Activated B cell treated with CpG ODN at 0.5 μM for 24 hours (primary cell): ENCODE measurements at regions not wholly inside any gene's neighbourhood (a gene's known extent, or its start where the extent isn't known, plus 50 kb on each side); places are given as distances from the start of the nearest gene placed in this dataset.
"Not testable (repeated sequence)": the region's sequence is repeated elsewhere in the genome, so short reads cannot be mapped to it uniquely, and the experiment has no call there.

Source experiments
- ATAC-seq: fragments of 200-7000 bp; cut with Tn5 transposase; one replicate; pipeline ENCODE4 v1.10.0; 2021; ENCODE audit warnings: low read depth, mild to moderate bottlenecking, moderate library complexity
- CTCF ChIA-PET: fragments of 350-600 bp; sonication (Branson Sonifier 250); formaldehyde crosslinking; loops from one replicate; lab custom pipeline; 2021; ENCODE audit warnings: antibody characterized with exemption; lab: Charles Lee
- POLR2A ChIA-PET: fragments of 350-600 bp; sonication (Branson Sonifier 250); formaldehyde crosslinking; loops from one replicate; lab custom pipeline; 2021; ENCODE audit warnings: antibody characterized with exemption; lab: Charles Lee
- DNase-seq: peaks from one replicate; pipeline ENCODE4 v3.0.0; 2022
- H3K27ac Mint-ChIP-seq: one replicate; pipeline ENCODE4 v1.8.0; 2020; ENCODE audit warnings: mixed read lengths
- H3K27me3 Mint-ChIP-seq: one replicate; pipeline ENCODE4 v1.8.0; 2021; ENCODE audit warnings: mixed read lengths
- H3K36me3 Mint-ChIP-seq: one replicate; pipeline ENCODE4 v1.8.0; 2021; ENCODE audit warnings: low read depth, mixed read lengths
- H3K4me1 Mint-ChIP-seq: one replicate; pipeline ENCODE4 v1.8.0; 2021; ENCODE audit warnings: mixed read lengths
- H3K4me3 Mint-ChIP-seq: one replicate; pipeline ENCODE4 v1.8.0; 2020; ENCODE audit warnings: mild to moderate bottlenecking, mixed read lengths
- H3K9me3 Mint-ChIP-seq: one replicate; pipeline ENCODE4 v1.8.0; 2020; ENCODE audit warnings: mixed read lengths
- intact Hi-C: fragments of 100-400 bp; cut with micrococcal nuclease; formaldehyde crosslinking; loops from one replicate; pipeline ENCODE4 v1.15.1; 2024
- TF ChIP-seq, protein P1 (sequence below): fragments of 200-600 bp; IDR thresholded peaks from one replicate; pipeline ENCODE4 v1.8.0; 2022; ENCODE audit warnings: antibody characterized with exemption, mild to moderate bottlenecking

DNA sequence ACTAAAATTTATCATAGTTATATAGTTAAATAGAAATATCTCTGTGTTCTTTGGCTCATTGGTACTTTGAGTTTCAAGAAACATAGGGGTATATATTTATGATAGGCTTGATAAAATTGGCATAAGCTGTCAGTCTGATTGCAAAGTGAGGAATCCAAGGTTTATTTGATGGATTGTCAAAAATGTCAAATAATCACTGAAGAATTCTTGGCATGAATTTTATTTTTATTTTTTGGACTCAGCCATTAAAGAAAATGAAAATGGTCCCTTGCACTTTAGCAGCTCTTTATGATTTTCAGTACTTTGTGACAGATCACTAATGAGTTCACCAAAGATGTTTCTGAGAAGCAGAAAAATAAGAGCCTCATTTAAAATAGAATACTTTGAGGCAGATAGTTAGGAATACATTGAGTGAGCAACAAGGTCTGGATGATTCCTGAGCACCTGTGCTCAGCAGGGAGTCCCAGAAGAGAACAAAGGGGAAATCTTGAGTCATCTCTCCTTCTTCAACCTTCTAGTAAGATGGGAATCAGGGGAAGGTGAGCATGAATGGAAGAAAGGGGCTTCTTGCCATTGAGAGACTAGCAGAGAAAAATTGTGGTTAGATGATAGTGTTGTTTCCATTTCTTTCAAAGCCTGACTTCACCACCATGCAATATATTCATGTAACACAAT lies 85.3 kb upstream of the VEPH1 start:
- DNase-seq = no peak
- TF ChIP-seq, protein P1, sequence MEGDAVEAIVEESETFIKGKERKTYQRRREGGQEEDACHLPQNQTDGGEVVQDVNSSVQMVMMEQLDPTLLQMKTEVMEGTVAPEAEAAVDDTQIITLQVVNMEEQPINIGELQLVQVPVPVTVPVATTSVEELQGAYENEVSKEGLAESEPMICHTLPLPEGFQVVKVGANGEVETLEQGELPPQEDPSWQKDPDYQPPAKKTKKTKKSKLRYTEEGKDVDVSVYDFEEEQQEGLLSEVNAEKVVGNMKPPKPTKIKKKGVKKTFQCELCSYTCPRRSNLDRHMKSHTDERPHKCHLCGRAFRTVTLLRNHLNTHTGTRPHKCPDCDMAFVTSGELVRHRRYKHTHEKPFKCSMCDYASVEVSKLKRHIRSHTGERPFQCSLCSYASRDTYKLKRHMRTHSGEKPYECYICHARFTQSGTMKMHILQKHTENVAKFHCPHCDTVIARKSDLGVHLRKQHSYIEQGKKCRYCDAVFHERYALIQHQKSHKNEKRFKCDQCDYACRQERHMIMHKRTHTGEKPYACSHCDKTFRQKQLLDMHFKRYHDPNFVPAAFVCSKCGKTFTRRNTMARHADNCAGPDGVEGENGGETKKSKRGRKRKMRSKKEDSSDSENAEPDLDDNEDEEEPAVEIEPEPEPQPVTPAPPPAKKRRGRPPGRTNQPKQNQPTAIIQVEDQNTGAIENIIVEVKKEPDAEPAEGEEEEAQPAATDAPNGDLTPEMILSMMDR = no peak
- H3K9me3 Mint-ChIP-seq = no peaks in the 10 kb centered on the region
- H3K4me1 Mint-ChIP-seq = no peaks in the 10 kb centered on the region
- no peaks in the 10 kb centered on the region for H3K36me3 Mint-ChIP-seq
- intact Hi-C loops = no loop called here
- H3K4me3 Mint-ChIP-seq = no peak overlapping the region
- H3K27ac Mint-ChIP-seq = no peak overlapping the region
- ChIA-PET CTCF (no interaction called here), POLR2A (no interaction called here)
- peaks cover 2% of the 10 kb centered on the region for H3K27me3 Mint-ChIP-seq
- ATAC-seq = no peak

- H3K27ac Mint-ChIP-seq = no peak overlapping the region
- CTCF ChIA-PET = no interaction called here
- no peaks in the 10 kb centered on the region for H3K36me3 Mint-ChIP-seq
- TF ChIP-seq, protein P1 = no peak
- intact Hi-C loops = no loop called here
- DNase-seq = no peak
- POLR2A ChIA-PET = no interaction called here
- peaks cover 2% of the 10 kb centered on the region for H3K27me3 Mint-ChIP-seq
- no peaks in the 10 kb centered on the region for H3K4me1 Mint-ChIP-seq
- no peaks in the 10 kb centered on the region for H3K9me3 Mint-ChIP-seq
- no peak overlapping the region for H3K4me3 Mint-ChIP-seq
- ATAC-seq = no peak
These were observed 83.1 kb upstream of the VEPH1 start for GRCh38 chr3:157586293-157586692.

DNA sequence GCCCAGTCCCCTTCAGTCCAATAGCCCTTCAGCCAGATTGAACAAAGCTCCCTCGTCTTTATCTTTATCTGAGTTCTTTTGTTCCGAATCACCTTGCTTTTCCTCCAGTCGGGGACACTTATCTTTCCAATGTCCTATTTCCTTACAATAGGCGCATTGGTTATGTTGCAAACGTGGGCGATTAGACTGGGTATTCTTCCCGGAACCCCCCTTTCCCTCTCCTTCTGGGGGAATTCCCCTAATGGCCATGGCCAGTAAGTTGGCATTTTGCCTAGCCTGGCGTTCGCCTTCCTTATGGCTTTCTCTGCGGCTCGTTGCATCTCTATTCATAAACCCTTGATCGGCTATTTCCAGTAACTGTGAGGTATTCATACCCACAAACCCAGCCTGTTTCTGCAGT lies 82.2 kb upstream of the VEPH1 start:
- Mint-ChIP-seq H3K27ac (no peak overlapping the region), H3K4me3 (no peak overlapping the region), H3K9me3 (no peaks in the 10 kb centered on the region), H3K27me3 (no peaks in the 10 kb centered on the region), H3K4me1 (no peaks in the 10 kb centered on the region), H3K36me3 (no peaks in the 10 kb centered on the region)
- intact Hi-C loops = no loop called here
- TF ChIP-seq, protein P1 = no peak
- ATAC-seq (no peak), DNase-seq (no peak)
- POLR2A ChIA-PET = no interaction called here
- CTCF ChIA-PET = no interaction called here

GRCh38 chr3:157582637-157582973 lies 79.4 kb upstream of the VEPH1 start:
- TF ChIP-seq, protein P1 = no peak
- ChIA-PET POLR2A (no interaction called here), CTCF (no interaction called here)
- H3K4me1 Mint-ChIP-seq = no peaks in the 10 kb centered on the region
- intact Hi-C loops = no loop called here
- H3K4me3 Mint-ChIP-seq = no peak overlapping the region
- no peaks in the 10 kb centered on the region for H3K36me3 Mint-ChIP-seq
- H3K9me3 Mint-ChIP-seq = no peaks in the 10 kb centered on the region
- no peak for DNase-seq
- no peaks in the 10 kb centered on the region for H3K27me3 Mint-ChIP-seq
- no peak overlapping the region for H3K27ac Mint-ChIP-seq
- ATAC-seq = no peak

DNA sequence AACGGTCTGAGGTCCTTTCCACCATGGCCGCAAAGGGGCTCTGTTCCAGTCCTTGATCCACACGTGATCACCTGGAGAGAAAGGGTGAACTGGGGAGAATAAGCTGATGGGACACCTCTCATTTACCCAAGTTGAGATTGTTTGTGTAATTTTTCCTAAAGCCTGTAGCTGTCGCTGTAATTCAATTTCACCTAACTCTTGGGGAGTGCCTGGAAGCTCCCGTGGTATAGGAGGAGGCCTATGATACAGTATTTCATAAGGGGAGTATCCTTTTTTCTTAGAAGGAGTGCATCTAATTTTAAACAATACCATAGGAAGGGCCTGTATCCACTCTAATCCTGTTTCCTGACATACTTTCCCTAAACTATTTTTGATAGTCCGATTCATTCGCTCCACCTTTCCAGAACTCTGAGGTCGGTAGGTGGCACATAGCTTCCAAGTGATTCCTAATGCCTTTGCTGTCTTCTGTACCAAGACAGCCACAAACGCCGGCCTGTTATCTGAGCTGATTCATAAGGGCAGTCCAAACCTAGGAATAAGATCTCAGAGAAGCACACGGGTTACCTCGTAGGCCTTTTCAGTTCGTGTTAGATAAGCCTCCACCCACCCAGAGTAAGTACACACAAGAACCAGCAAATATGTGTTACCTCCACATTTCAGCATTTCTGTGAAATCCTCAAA lies 78.9 kb upstream of the VEPH1 start:
- intact Hi-C loops, H3K27me3 Mint-ChIP-seq, H3K36me3 Mint-ChIP-seq, H3K4me3 Mint-ChIP-seq, H3K27ac Mint-ChIP-seq, ATAC-seq, DNase-seq, CTCF ChIA-PET, H3K9me3 Mint-ChIP-seq, POLR2A ChIA-PET, H3K4me1 Mint-ChIP-seq: not testable (repeated sequence)
